ENCODE measurements at regions not wholly inside any gene's neighbourhood (a gene's known extent, or its start where the extent isn't known, plus 50 kb on each side); places are given as distances from the start of the nearest gene placed in this dataset.
"Not testable (repeated sequence)": the region's sequence is repeated elsewhere in the genome, so short reads cannot be mapped to it uniquely, and the experiment has no call there.

GRCh38 chr1:83468336-83468735, 530.6 kb downstream of the TTLL7 start:
- TF ChIP-seq CTCF, POLR2AphosphoS5, POLR2A (IDR thresholded peaks at IDR 0.05): not testable (repeated sequence)
